T-helper 1 cell treated with Interleukin-12 subunit alpha and Interleukin-12 subunit beta and Interleukin-4 antibody, amounts not matched to agents 30 ng/mL and 1 ng/mL, for 36 hours (primary cell): ENCODE measurements at regions not wholly inside any gene's neighbourhood (a gene's known extent, or its start where the extent isn't known, plus 50 kb on each side); places are given as distances from the start of the nearest gene placed in this dataset.

ENCODE experiments used
- intact Hi-C: fragments of 100-400 bp; cut with micrococcal nuclease; formaldehyde crosslinking; loops from one replicate; pipeline ENCODE4 v1.15.1; 2024

GRCh38 chr17:72539981-72540897 lies 419.4 kb downstream of the SOX9 start:
- intact Hi-C loops = loop anchor here (2.0 kb wide), 1 partner anchor 1773 kb away; no protein-coding TSS in a partner anchor

- intact Hi-C loops = no loop called here
Measured at GRCh38 chr17:72542317-72542716, 421.5 kb downstream of the SOX9 start.

GRCh38 chr17:72545766-72546165 lies 424.9 kb downstream of the SOX9 start:
- intact Hi-C loops = no loop called here

- intact Hi-C loops = no loop called here
Measured at GRCh38 chr17:72553051-72553755, 432.4 kb downstream of the SOX9 start.

GRCh38 chr17:72554508-72554907 lies 433.7 kb downstream of the SOX9 start:
- intact Hi-C loops = no loop called here

GRCh38 chr17:72555052-72555451 lies 434.2 kb downstream of the SOX9 start:
- intact Hi-C loops = no loop called here

GRCh38 chr17:72556944-72557826 lies 436.4 kb downstream of the SOX9 start:
- intact Hi-C loops = loop anchor here (1.0 kb wide), 4 partner anchors 429 to 698 kb away; no protein-coding TSS in a partner anchor

GRCh38 chr17:72558971-72559476 lies 438.2 kb downstream of the SOX9 start:
- intact Hi-C loops = no loop called here

- intact Hi-C loops = loop anchor here (1.0 to 5.0 kb wide), 4 partner anchors 167 to 810 kb away; partner anchors contain the start of genes CDC42EP4 and SLC39A11
Measured at GRCh38 chr17:72560303-72561247, 439.8 kb downstream of the SOX9 start.

- intact Hi-C loops = loop anchor here (5.0 kb wide), 1 partner anchor 751 kb away; the partner anchor contains the start of gene CDC42EP4
Measured at GRCh38 chr17:72561266-72561665, 440.4 kb downstream of the SOX9 start.

- intact Hi-C loops = loop anchor here (5.0 kb wide), 1 partner anchor 751 kb away; the partner anchor contains the start of gene CDC42EP4
Measured at GRCh38 chr17:72561680-72562079, 440.9 kb downstream of the SOX9 start.

- intact Hi-C loops = loop anchor here (5.0 kb wide), 1 partner anchor 750 kb away; the partner anchor contains the start of gene CDC42EP4
Measured at GRCh38 chr17:72562615-72563188, 441.9 kb downstream of the SOX9 start.

GRCh38 chr17:72563952-72564351 lies 443.1 kb downstream of the SOX9 start:
- intact Hi-C loops = loop anchor here (5.0 kb wide), 1 partner anchor 748 kb away; the partner anchor contains the start of gene CDC42EP4

GRCh38 chr17:72565006-72565405 lies 444.2 kb downstream of the SOX9 start:
- intact Hi-C loops = no loop called here

GRCh38 chr17:72565758-72566157 lies 444.9 kb downstream of the SOX9 start:
- intact Hi-C loops = no loop called here

- intact Hi-C loops = no loop called here
Measured at GRCh38 chr17:72566671-72567484, 446.1 kb downstream of the SOX9 start.

- intact Hi-C loops = no loop called here
Measured at GRCh38 chr17:72567774-72568173, 447.0 kb downstream of the SOX9 start.
